Fibroblast of lung (primary cell): ENCODE measurements at regions not wholly inside any gene's neighbourhood (a gene's known extent, or its start where the extent isn't known, plus 50 kb on each side); places are given as distances from the start of the nearest gene placed in this dataset.

Experiments used
- DNase-seq, 2 donors: peaks; one replicate each; pipeline versions ENCODE4 v3.0.0 to v3.0.0-alpha.2; 2010; ENCODE audit warnings: low read depth in 2 of 2
- H2AFZ ChIP-seq: 2 replicates; pipeline ENCODE4 v1.5.1; 2012; ENCODE audit warnings: low read length, control low read depth, inconsistent platforms
- H3K27ac ChIP-seq: 2 replicates; pipeline ENCODE4 v1.5.1; 2011; ENCODE audit warnings: low read length, control low read depth; ENCODE audit not compliant: insufficient read depth
- H3K27me3 ChIP-seq: 2 replicates; pipeline ENCODE4 v1.5.1; 2011; ENCODE audit warnings: mild to moderate bottlenecking, low read length; ENCODE audit not compliant: control insufficient read depth, insufficient read depth
- H3K36me3 ChIP-seq: 2 replicates; pipeline ENCODE4 v1.5.1; 2011; ENCODE audit warnings: low read length; ENCODE audit not compliant: control insufficient read depth, insufficient read depth
- H3K4me1 ChIP-seq: 2 replicates; pipeline ENCODE4 v1.5.1; 2011; ENCODE audit warnings: low read length; ENCODE audit not compliant: control insufficient read depth, insufficient read depth; ENCODE audit errors: extremely low read depth
- H3K4me2 ChIP-seq: 2 replicates; pipeline ENCODE4 v1.5.1; 2011; ENCODE audit warnings: low read length, control low read depth; ENCODE audit not compliant: insufficient read depth; ENCODE audit errors: extremely low read depth
- H3K4me3 ChIP-seq, 4 experiments: fragments of 200-600 bp in 1 of 4; sonication (generic) in 1 of 4; replicated peaks in 1 of 4; 2 replicates each; pipeline ENCODE4 v1.5.1; 2011 to 2016; ENCODE audit warnings: low read length in 4 of 4, low read depth in 3 of 4, mild to moderate bottlenecking in 3 of 4, control low read depth in 2 of 4, inconsistent platforms in 1 of 4, mixed read lengths in 1 of 4; ENCODE audit not compliant: insufficient read depth in 1 of 4; ENCODE audit errors: control extremely low read depth in 1 of 4
- H3K79me2 ChIP-seq: 2 replicates; pipeline ENCODE4 v1.5.1; 2012; ENCODE audit warnings: mild to moderate bottlenecking, low read length, inconsistent platforms; ENCODE audit not compliant: control insufficient read depth, insufficient read depth
- H3K9ac ChIP-seq: 2 replicates; pipeline ENCODE4 v1.5.1; 2011; ENCODE audit warnings: mild to moderate bottlenecking, low read length, control low read depth; ENCODE audit not compliant: insufficient read depth
- H3K9me3 ChIP-seq: 2 replicates; pipeline ENCODE4 v1.5.1; 2012; ENCODE audit warnings: low read depth, low read length; ENCODE audit not compliant: control insufficient read depth, insufficient read depth
- H4K20me1 ChIP-seq: 2 replicates; pipeline ENCODE4 v1.5.1; 2011; ENCODE audit warnings: low read length; ENCODE audit not compliant: control insufficient read depth, insufficient read depth; ENCODE audit errors: extremely low read depth
- EZH2 ChIP-seq: IDR thresholded peaks from 2 replicates; pipeline ENCODE4 v1.5.1; 2012; ENCODE audit warnings: low read length, control low read depth, mild to moderate bottlenecking; ENCODE audit errors: missing control alignments
- TF ChIP-seq, protein P1 (sequence below), 2 donors: IDR thresholded peaks in 1 of 2; conservative IDR thresholded peaks in 1 of 2; 1 replicate in 1 of 2; 2 replicates in 1 of 2; pipeline ENCODE4 v1.5.1; 2011 to 2012; ENCODE audit warnings: low read length in 2 of 2, control low read depth in 1 of 2, inconsistent platforms in 1 of 2, low read depth in 1 of 2, mild to moderate bottlenecking in 1 of 2

DNA sequence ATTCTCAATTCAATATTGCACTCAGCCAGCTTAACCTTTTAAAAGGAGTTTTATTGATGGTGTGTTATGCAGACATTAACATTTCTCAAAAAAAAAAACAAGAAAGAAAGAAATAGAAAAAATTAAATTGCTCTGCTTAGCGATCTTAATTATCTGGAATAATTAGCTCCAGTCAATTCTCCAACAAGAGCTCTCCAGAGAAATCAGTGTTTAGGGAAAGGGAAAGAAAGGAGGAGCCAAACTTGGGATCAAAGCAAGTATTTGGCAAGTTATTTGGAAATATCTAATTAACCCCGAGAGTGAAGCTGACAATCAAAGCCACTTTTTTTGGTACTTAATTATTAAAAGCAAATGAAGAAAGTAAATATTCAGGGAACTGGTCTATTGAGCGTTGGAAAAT lies 60.7 kb upstream of the CAMK1G start:
- H3K4me2 ChIP-seq, result no peak overlapping the region
- no peak for DNase-seq
- no peaks in the 10 kb centered on the region for H3K9me3 ChIP-seq
- H2AFZ ChIP-seq, result no peak overlapping the region
- no peaks in the 10 kb centered on the region for H3K79me2 ChIP-seq
- H3K4me1 ChIP-seq, result no peaks in the 10 kb centered on the region
- H4K20me1 ChIP-seq, result no peaks in the 10 kb centered on the region
- no peak overlapping the region for H3K4me3 ChIP-seq
- no peaks in the 10 kb centered on the region for H3K36me3 ChIP-seq
- TF ChIP-seq EZH2, result no peak
- TF ChIP-seq, protein P1, sequence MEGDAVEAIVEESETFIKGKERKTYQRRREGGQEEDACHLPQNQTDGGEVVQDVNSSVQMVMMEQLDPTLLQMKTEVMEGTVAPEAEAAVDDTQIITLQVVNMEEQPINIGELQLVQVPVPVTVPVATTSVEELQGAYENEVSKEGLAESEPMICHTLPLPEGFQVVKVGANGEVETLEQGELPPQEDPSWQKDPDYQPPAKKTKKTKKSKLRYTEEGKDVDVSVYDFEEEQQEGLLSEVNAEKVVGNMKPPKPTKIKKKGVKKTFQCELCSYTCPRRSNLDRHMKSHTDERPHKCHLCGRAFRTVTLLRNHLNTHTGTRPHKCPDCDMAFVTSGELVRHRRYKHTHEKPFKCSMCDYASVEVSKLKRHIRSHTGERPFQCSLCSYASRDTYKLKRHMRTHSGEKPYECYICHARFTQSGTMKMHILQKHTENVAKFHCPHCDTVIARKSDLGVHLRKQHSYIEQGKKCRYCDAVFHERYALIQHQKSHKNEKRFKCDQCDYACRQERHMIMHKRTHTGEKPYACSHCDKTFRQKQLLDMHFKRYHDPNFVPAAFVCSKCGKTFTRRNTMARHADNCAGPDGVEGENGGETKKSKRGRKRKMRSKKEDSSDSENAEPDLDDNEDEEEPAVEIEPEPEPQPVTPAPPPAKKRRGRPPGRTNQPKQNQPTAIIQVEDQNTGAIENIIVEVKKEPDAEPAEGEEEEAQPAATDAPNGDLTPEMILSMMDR (conservative IDR thresholded peaks at IDR 0.05 in 1 of 2, IDR thresholded peaks at IDR 0.05 in 1 of 2; ENCODE audit: low read depth in 1 of 2, low read length in 2 of 2), result no peak
- no peak overlapping the region for H3K9ac ChIP-seq
- no peak overlapping the region for H3K27ac ChIP-seq
- peaks cover 2% of the 10 kb centered on the region for H3K27me3 ChIP-seq

DNA sequence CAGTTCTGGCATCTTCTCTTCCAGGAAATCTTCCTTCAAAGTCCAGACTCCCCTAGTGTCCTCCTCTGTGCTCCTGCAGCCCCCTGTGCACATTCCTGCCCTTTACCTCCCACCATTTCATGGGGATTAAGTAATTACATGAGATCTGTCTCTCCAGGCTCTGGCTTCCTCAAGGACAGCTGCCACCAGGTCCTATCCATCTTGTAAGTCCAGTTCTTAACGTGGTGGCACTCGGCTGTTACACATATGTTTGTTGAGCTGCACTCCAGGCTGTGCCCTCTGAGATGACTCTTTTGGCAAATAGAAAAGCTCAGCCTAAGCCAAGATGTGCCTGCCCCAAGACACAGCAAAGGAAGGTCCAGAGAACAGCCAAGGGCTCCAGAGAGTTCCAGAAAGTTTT lies 57.4 kb upstream of the CAMK1G start:
- no peaks in the 10 kb centered on the region for H3K9me3 ChIP-seq
- no peak overlapping the region for H3K9ac ChIP-seq
- H3K79me2 ChIP-seq, result no peaks in the 10 kb centered on the region
- no peaks in the 10 kb centered on the region for H3K4me1 ChIP-seq
- DNase-seq, result no peak
- no peak overlapping the region for H3K27ac ChIP-seq
- no peaks in the 10 kb centered on the region for H3K27me3 ChIP-seq
- no peak overlapping the region for H2AFZ ChIP-seq
- no peak overlapping the region for H3K4me3 ChIP-seq
- TF ChIP-seq EZH2, result no peak
- TF ChIP-seq, protein P1 (conservative IDR thresholded peaks at IDR 0.05 in 1 of 2, IDR thresholded peaks at IDR 0.05 in 1 of 2; ENCODE audit: low read depth in 1 of 2, low read length in 2 of 2), result no peak
- H3K36me3 ChIP-seq, result no peaks in the 10 kb centered on the region
- no peak overlapping the region for H3K4me2 ChIP-seq
- no peaks in the 10 kb centered on the region for H4K20me1 ChIP-seq

DNA sequence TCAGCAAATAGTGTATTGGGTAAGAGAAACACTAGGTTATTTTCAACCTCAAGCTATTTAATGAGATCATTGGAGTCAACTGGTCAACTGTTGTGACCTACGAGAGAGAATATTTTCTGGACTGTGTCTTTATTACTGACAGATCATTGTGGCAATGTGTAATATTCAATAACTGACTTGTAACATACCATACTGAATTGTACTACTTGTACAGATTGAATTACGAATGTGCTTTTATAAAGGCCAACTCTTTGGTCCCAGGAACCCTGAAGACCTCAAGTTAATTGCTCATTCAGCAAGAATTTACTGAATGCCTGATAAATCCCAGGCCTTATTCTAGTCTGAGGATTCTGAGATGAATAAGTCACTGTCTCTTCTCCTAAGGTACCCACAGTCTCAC lies 56.1 kb upstream of the CAMK1G start:
- Histone ChIP-seq H3K4me2 (no peak overlapping the region), H3K9ac (no peak overlapping the region), H4K20me1 (no peaks in the 10 kb centered on the region), H3K79me2 (no peaks in the 10 kb centered on the region), H2AFZ (no peak overlapping the region), H3K27ac (no peak overlapping the region), H3K36me3 (no peaks in the 10 kb centered on the region), H3K4me3 (no peak overlapping the region), H3K4me1 (no peaks in the 10 kb centered on the region), H3K27me3 (no peaks in the 10 kb centered on the region), H3K9me3 (no peaks in the 10 kb centered on the region)
- DNase-seq, result peak in 1 of 2 donors; percentile 57
- no peak for TF ChIP-seq EZH2
- TF ChIP-seq, protein P1 (conservative IDR thresholded peaks at IDR 0.05 in 1 of 2, IDR thresholded peaks at IDR 0.05 in 1 of 2; ENCODE audit: low read depth in 1 of 2, low read length in 2 of 2), result no peak
